GM18870 (cell line): ENCODE measurements at regions not wholly inside any gene's neighbourhood (a gene's known extent, or its start where the extent isn't known, plus 50 kb on each side); places are given as distances from the start of the nearest gene placed in this dataset.
"Not testable (repeated sequence)": the region's sequence is repeated elsewhere in the genome, so short reads cannot be mapped to it uniquely, and the experiment has no call there.

Experiments
- ATAC-seq: cut with Tn5 transposase; IDR thresholded peaks from one replicate; pipeline ENCODE4 v1.9.1; 2021; ENCODE audit warnings: moderate library complexity; ENCODE audit not compliant: unreplicated experiment

DNA sequence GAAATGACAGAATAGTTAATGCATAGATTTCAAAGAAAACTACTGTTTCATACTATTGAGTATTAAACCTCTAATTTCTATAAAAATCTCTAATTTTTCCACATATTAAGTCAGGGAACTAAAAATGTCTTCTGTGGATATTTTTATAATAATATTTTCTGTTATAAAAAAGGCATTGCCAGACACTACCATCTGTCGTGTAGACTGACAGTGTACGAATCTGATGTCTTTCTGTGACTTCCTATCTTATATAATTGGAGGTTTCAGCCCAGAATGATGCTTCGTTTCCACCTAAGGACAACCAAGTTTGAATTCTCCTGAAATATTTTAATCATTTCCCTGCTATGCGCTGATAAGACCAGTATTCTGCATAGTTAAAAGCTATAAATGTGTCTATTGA, 456.6 kb upstream of the ARRDC3 start:
- no peak for ATAC-seq

DNA sequence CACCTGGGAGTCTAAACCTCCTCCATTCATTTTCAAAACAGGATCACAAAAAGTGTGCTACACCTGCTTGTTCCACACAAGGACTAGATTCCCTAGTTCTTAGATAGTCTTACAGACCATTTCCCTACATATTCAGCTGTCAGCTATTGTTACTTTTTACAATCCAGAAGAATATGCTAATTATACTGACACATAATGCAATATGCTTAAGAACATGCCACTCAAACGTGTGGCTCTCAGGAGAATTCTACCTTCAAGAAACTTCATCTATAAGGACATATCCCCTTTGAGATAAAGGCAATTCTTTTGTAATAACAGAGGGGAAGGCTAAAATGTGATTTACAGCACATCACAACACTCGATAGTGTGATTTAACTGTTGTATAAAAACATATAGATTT, 456.1 kb upstream of the ARRDC3 start:
- no peak for ATAC-seq

DNA sequence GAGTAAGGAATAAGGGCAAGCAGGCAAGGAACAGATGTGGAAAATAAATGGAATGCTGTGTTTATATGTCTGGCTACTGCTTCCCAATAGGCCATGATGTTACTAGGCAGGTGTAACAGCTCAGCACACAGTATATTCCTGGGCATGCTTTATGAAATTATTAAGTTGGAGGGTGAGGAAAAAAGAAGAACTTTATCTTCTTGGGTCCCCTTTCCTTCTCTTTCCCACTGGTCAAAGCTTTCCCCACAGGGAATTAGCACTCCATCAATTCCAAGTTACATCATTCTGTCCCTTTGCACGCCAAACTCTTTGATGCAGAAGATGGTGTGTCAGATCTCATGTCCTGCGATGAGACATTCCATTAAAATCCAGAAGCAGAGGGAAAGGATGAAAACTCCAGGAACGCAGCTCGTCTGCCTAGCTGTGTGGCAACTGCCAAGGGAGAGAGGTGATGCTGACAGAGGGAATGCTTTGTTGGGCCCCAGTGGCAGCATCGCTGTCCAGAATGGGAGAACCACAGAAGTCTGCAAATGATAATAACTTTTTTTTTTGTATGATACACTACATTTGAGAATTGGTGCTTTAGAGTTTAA, 447.3 kb upstream of the ARRDC3 start:
- no peak for ATAC-seq

DNA sequence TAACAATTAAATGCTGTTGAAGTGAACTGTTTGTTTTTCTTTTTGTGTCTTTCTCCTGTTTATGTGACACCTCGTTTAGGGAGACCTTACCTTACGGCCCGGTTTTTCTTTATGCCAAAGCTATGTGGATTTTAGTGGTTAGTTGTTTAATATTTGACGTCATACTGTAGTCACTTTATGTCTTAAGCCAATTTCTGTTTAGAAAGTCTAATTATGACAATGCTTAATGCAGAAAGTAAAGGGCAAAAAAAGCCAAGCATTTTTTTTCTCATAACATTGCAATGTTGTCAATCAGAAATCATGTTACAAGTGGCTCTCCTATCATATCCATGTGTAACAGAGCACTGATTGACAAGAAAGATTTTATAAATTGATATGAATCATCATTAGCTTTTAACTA, 442.5 kb upstream of the ARRDC3 start:
- ATAC-seq = no peak

DNA sequence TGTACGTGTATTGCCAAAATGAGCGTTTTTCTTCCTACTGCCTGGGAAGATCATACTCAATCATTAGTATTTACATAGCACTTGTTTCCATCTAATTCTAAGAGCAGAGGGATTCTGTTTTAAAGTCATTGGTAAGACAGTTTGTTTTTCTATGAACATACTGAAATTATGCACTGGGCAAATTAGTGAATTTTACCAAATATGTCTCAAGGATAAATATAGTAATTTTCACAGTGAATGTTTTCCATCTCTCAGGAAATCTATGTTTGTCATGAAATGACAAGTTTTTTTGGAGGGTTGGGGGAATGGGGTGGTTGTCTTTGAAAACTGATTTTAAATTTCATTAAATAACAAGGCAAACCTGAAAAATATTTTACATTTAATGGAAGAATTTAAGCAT, 441.3 kb upstream of the ARRDC3 start:
- no peak for ATAC-seq

DNA sequence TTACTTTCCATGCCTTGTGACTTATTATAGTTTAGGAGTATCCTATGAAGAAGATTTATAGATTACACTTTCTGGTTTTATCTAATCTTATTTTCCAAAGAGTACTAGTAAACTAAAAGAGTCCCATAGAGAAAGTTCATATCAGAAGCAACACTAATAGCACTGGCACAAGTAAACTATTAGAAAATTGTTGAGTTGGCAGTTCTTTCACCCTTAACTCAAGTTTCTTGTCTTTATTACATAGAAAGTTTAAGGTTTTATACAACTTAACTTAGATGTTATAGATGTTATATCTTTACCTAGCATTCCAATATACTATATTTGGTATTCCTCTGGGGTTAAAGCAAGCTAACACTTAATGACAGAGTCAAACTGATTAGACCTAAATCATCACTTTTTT, 437.8 kb upstream of the ARRDC3 start:
- no peak for ATAC-seq

DNA sequence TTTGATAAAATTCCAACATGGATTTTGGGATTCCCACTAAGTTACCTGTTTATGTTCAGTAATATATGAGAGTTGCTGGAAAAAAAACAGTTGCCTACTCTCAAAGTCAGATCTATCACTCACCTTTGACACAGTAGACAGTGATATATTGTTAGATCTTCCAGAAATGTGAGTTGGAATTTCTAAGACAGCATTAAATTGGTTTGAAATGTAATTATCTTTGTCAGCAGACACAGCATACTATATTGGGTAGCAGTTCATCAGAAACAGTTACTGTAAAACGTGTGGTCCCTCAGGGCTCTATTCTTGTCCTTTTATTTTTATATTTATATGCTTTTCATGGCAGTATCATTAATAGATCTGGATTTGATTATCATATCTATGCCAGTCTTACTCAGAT, 433.6 kb upstream of the ARRDC3 start:
- ATAC-seq = no peak

DNA sequence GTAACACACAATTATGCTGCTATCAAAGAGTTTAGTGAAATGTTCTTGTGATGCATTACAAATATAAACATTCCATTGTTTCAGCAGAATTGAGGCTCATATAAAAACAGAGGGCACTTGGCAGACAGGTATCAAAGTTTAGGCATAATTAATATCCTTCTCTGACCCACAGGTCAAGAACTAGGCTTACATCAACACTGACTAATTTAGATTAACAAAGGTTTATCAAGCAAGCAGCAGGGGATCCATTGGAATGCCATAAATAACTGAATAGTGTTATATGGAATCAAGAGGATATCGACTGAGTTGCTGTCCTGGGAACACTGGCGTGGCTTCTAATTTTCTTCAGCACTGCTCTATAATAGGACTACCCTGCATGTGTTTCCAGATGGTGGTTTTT, 414.5 kb upstream of the ARRDC3 start:
- ATAC-seq = no peak

DNA sequence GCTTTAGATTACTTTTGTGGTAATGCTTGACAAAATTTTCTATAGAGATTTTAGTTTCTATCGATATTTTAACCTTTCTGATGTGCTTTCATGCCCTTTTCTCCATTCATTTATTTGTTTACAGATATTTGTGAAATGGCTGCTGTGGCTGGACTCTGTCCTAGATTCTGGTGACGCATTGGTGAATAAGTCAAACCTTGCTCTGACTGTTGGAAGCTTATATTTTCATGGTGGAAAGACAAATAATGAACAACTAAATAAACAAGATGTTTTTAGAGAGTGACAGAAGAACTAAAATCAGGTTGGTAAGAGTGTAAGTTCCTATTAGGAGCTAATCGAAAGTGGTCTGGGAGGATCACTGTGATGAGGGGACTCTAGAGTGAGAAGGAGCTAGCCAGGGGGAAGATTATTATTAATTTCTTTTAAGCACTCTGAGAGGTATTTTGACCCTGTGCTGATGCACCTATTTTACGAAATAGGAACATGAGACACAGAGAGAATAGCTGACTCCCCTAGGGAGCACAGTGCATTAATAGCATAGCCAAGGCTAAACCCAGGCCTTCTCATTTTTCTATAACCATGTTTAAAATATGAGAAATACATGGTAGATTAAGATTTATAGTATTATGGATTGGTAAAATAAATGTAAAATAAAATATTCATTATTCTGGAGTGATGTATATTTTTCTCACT, 411.9 kb upstream of the ARRDC3 start:
- no peak for ATAC-seq

DNA sequence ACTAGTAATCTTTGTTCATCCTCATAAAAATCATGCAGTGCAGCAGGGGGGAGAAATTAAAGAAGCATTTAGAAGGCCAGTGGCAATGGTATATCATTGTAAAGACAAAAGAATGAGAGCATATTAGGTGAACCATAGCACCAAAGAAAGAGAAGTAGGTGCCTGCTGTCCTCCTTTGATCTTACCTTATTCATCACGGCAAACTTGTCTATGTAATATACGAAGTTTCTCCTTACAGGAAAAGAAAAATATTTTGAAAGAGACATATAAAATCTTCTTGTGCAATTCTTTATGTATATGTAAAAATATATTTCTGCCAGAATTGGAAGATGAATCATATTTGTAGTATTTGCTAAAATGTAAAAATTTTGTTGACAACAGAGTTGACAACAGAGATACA, 411.3 kb upstream of the ARRDC3 start:
- no peak for ATAC-seq

DNA sequence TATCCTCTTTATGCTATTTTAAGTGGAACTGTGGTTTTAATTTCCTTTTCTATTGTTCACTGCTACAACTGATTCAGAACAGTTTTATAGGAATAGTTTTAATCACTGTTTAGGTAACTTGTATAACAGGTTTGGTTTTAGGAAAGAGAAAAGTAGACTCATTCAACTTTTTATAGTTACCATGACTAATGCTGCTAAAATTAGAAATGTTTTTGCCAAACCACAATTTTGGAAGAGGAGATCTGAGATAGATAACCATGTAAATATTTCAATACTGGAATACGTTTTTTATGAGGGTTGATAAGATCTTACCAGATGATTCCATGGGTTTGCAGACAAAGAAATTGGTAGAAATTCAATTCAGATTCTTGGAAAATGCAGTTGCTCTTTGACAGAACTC, 404.6 kb upstream of the ARRDC3 start:
- no peak for ATAC-seq

DNA sequence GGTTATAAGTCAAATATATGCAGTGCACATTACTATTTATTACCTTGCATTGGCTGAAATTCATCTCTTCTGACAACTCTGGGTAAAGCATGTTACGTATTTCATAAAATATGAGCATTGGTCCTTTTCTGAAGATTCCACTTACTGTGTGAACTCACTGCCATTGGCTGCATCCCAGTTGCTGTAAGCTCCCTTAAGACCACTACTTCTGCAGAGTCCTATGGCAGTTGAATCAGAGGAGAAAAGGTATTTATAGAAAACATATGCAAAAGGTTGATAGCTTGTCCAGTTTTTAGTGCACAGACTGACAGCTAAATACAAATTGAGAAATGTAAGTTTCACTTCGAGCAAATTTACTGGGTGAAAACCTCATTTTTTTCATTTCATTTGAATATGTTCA, 394.6 kb upstream of the ARRDC3 start:
- no peak for ATAC-seq

DNA sequence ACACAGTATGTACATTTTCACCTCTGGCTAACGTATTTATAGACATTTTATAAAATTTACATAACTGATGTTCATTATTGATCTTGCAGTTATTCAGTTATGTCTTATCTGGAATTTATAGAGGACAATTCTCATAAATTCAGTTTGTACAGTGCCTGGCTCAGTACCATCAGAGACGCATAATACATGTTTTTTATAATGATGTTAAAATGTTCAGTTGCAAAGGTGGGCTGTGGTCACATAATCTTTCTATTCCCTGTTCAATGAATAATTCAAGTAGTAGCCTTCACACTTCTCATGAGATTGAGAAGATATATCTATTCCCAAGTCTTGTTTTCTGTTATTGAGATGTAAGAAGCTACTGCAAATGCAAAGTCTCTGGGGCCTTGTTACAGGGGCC, 393.1 kb upstream of the ARRDC3 start:
- no peak for ATAC-seq

DNA sequence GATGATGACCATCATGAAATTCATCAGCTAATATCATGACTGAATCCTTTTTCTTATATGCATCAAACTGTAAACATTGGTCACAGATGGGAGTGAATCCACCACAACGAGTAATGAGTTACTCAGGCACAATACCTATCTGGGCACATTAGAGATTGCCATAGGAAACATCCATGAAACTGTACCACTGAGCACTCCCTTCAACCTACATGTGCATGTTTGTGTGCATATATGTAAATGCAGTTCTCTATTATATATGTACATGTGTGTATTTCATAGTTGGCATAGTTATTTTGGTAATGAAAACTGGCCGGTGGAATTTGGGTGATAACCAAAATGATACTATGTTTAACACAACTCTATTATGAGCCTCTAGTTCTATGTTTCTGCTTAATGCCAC, 387.3 kb upstream of the ARRDC3 start:
- ATAC-seq = no peak

DNA sequence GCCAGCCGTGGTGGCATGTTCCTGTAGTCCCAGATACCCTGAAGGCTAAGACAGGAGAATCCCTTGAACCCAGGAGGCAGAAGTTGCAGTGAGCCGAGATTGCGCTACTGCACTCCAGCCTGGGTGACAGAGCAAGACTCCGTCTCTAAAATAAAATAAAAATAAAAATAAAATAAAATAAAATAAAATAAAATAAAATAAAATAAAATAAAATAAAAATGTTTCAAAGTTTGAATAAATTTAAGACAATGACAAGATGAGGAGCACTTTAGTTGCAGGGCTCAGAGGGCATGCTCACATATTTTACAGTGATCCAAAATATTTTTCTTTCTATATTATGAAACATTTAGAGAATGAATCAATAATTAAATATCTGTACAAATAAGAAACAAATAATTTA, 374.3 kb upstream of the ARRDC3 start:
- not testable (repeated sequence) for ATAC-seq

DNA sequence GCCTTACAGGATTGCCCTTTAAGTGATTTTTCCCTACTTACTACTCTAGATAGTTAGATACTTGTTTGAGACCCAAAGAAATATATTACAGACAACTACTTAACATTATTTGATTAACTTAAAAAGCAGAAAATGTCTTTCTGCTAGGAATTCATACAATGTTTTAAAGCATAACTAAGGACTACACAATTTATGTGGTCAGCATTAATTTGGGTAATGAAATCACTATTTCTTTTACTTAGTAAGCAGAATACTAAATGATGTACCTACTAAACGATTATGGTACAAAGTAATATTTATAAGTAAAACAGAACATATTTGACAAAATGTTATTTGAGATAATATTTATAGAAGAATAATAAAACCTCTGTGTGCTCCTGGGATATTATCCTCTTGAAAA, 371.9 kb upstream of the ARRDC3 start:
- no peak for ATAC-seq

DNA sequence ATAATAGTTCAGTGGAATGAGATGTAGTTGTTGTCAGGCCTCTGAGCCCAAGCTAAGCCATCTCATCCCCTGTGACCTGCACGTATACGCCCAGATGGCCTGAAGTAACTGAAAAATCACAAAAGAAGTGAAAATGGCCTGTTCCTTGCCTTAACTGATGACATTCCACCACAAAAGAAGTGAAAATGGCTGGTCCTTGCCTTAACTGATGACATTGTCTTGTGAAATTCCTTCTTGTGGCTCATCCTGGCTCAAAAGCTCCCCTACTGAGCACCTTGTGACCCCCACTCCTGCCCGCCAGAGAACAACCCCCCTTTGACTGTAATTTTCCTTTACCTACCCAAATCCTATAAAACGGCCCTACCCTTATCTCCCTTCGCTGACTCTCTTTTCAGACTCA, 361.4 kb upstream of the ARRDC3 start:
- ATAC-seq = not testable (repeated sequence)

DNA sequence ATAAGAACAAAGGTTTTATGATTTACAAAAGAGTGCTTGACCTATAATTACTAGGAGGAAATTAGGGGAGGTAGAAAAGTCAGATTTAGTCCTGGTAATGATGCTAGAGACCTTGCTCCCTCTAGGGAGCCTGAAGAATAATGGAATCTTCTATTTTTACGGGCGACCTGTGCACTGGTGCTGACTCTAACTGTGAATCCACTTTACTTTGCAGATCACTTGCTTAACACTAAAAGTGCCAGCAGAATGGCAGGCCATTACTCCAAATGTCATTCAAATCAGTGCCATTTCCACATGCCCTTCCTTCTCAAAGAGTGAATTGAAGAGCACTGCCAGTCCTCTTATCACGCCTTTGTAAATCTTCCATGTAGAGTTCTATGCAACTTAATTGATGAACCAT, 359.4 kb upstream of the ARRDC3 start:
- no peak for ATAC-seq

DNA sequence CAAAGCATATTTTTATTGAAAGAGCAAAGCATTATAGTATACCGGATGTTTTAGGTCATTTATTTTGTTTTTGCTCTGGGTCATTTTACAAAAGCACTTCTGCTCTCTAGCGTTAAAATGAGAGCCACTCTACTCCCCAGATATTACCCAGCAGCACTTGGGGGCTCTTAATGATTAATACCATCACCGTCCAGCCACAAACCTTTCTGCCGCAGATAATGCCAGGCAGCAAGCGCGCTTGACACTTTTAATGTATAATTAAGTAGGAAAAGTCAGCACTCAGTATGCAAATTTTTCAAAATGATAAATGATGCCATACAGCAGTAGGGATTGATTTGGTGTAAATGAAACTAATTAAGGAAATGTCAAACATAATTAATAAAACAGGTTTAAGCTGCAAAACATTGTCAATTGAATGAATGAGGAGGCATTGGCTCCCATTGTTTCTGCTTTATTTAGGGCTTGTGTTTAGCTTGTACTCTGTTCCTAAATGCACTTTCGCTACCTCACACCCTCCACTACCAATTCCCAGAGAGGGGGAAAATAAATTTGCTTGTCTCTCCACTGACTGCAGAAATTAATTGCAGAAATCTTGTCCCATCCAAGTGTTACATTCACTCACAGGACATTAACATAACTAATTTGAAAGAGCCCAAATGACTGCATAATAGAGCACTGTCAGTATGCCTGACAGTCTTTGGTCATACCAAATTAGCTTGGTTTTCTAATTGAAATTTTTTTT, 358.8 kb upstream of the ARRDC3 start:
- no peak for ATAC-seq

DNA sequence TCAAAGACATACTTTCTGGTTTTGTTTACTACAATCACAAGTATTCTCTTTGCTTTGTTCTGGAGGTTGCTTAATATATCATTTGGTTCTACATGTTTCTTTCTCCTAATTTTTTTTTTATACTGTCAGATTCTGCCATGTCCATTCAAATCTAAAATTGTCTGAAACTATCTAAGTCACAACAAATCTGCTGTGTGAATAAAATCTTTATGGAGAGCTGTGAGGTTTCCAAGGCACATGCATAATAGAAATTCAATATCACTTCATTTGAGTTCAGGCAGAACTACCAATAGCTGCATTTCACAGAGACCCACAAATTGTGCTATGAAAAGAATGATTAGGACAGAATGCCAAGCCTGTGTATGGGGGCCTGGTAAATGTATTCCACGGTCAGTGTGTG, 346.9 kb upstream of the ARRDC3 start:
- ATAC-seq = no peak

DNA sequence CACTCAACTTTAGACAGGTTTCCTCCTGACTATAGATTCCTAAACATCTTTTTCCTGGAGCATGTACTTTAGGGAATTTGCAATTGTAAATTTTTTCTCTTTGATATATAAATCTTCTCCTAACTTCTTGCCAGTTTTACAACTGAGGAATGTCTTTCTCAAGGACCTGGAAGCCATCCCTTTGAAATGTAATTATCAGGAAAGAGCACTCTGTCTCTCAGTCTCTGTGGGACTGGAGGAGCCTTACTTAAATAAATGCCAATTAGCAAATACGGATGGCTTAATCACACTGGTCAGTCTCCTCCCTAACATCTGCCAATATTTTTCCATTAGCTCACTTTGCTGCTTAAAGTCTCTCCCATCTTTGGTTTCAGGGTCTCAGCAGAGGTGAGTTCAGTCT, 344.3 kb upstream of the ARRDC3 start:
- ATAC-seq = no peak

DNA sequence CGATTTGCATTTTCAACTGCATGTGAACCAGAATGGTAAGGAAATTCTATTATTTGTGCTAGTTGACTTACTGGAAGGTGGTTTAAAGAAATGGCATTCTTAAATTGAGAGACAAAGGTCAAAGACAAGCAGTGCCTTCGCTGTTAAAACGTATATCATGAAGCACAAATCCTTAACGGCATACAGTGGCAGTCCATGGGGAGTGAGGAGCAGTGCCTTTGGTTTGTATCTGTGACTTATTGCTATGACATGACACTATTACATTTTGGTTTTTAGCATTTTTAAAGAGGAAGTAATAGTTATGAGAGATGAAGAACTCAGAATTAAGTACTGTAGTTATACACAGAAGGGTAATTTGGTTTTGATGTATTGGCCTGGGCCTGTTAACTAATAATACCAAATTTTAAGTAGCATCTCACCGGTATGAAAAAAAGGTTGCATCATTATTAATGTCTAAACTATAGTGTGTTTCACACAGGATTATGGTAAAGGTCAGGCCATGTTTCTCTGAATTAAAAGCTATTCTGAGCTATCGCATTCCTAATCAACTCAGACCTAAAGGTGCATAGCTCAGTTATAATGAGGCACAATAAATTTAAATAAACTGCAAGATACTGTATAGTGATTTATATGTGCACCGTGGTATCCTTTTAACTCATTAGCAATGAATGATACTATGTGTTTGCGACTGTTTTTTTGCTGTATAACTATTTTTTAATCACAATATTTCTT, 339.8 kb upstream of the ARRDC3 start:
- ATAC-seq = no peak
